Panc1 (cell line): ENCODE measurements at regions not wholly inside any gene's neighbourhood (a gene's known extent, or its start where the extent isn't known, plus 50 kb on each side); places are given as distances from the start of the nearest gene placed in this dataset.

Experiments
- ATAC-seq: fragments of 200-7000 bp; cut with Tn5 transposase; 2 replicates; pipeline ENCODE4 v1.9.1; 2020; ENCODE audit warnings: mild to moderate bottlenecking, moderate library complexity
- BruUV-seq: library from RNA; stranded (reverse); fragments of 400-500 nt; replicated peaks from 2 replicates; lab custom pipeline; 2021; lab: Mats Ljungman, UMichigan
- CTCF ChIA-PET: fragments of 300-600 bp; sonication (Branson Sonifier 250); formaldehyde crosslinking; loops from one replicate; lab custom pipeline; 2022; ENCODE audit warnings: antibody characterized with exemption; lab: Charles Lee
- POLR2A ChIA-PET: fragments of 300-600 bp; sonication (Branson Sonifier 250); formaldehyde crosslinking; loops from one replicate; lab custom pipeline; 2022; ENCODE audit warnings: antibody characterized with exemption; lab: Charles Lee
- DNase-seq: peaks from one replicate; pipeline ENCODE4 v3.0.0-alpha.2; 2010; ENCODE audit warnings: low read depth, low spot score
- H3K27ac ChIP-seq: 2 replicates; pipeline ENCODE4 v1.5.1; 2011; ENCODE audit warnings: mild to moderate bottlenecking, low read length, inconsistent platforms
- H3K27me3 ChIP-seq: fragments of 200-500 bp; sonication (Bioruptor generic); 2 replicates; pipeline ENCODE4 v1.6.0; 2014; ENCODE audit warnings: low read length, inconsistent platforms; ENCODE audit not compliant: control insufficient read depth, insufficient read depth
- H3K36me3 ChIP-seq: fragments of 200-500 bp; sonication (Bioruptor generic); 2 replicates; pipeline ENCODE4 v1.5.1; 2014; ENCODE audit warnings: inconsistent platforms, mild to moderate bottlenecking, low read length, moderate library complexity; ENCODE audit not compliant: control insufficient read depth, insufficient read depth
- H3K4me1 ChIP-seq: 2 replicates; pipeline ENCODE4 v1.5.1; 2011; ENCODE audit warnings: inconsistent platforms, mild to moderate bottlenecking, low read length, moderate library complexity; ENCODE audit not compliant: control insufficient read depth, insufficient read depth
- H3K4me3 ChIP-seq, 2 experiments: 2 replicates each; pipeline ENCODE4 v1.5.1; 2011 to 2012; ENCODE audit warnings: low read depth in 2 of 2, low read length in 2 of 2, mild to moderate bottlenecking in 2 of 2, inconsistent platforms in 1 of 2, moderate library complexity in 1 of 2
- H3K9me3 ChIP-seq: fragments of 200-500 bp; sonication (Bioruptor generic); 2 replicates; pipeline ENCODE4 v1.5.1; 2014; ENCODE audit warnings: low read depth, mild to moderate bottlenecking, inconsistent platforms, low read length, moderate library complexity; ENCODE audit not compliant: control insufficient read depth, insufficient read depth
- POLR2AphosphoS5 ChIP-seq: IDR thresholded peaks from 2 replicates; pipeline ENCODE4 v1.6.1; 2012; ENCODE audit warnings: mild to moderate bottlenecking, low read depth, low read length, moderate library complexity
- SIN3A ChIP-seq: IDR thresholded peaks from 2 replicates; pipeline ENCODE4 v1.6.1; 2012; ENCODE audit warnings: low read depth, mild to moderate bottlenecking, low read length, moderate library complexity, borderline replicate concordance; ENCODE audit not compliant: insufficient read depth
- TCF7L2 ChIP-seq: IDR thresholded peaks from 2 replicates; pipeline ENCODE4 v1.6.1; 2011; ENCODE audit warnings: mild to moderate bottlenecking, low read depth, low read length, inconsistent platforms
- in situ Hi-C: cut with HindIII; loops from 2 replicates; pipeline ENCODE4 v1.10.0; 2016; ENCODE audit warnings: low sequenced_read_pairs, low pct_unique_long_range_greater_than_20kb
- intact Hi-C: fragments of 100-400 bp; cut with micrococcal nuclease; formaldehyde crosslinking; loops from one replicate; pipeline ENCODE4 v1.10.0; 2022; ENCODE audit not compliant: unreplicated experiment
- TF ChIP-seq, protein P1 (sequence below), 2 experiments: IDR thresholded peaks; 2 replicates each; pipeline ENCODE4 v1.6.1; 2011 to 2012; ENCODE audit warnings: low read depth in 2 of 2, control low read depth in 1 of 2, low read length in 1 of 2, mild to moderate bottlenecking in 1 of 2, moderate library complexity in 1 of 2; ENCODE audit not compliant: insufficient read depth in 1 of 2
- TF ChIP-seq, protein P2 (sequence below): fragments of 450-650 bp; IDR thresholded peaks from 2 replicates; pipeline ENCODE4 v1.5.1; 2017; ENCODE audit warnings: mild to moderate bottlenecking

DNA sequence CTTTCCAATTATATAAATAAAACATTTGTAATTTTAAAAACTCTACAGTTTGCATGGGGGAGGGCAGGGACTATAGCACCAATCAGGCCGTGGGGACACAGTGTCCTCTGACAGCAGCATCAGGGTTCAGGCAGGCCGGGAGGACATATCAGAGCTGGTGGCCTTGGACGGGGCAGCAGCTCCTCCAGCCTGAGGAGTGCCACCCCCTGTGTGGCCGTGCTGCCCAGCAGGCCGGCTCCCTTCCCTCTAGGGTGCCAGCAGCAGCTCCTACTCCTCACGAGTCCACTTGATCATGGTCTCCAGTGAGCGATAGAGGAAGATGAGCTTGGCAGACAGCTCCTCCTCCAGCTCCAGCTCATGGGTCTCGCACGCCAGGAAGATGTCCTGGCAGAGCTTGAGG, 144.0 kb upstream of the PHACTR3 start:
- in situ Hi-C loops, result no loop called here
- no peak for TF ChIP-seq POLR2AphosphoS5
- TF ChIP-seq, protein P1, sequence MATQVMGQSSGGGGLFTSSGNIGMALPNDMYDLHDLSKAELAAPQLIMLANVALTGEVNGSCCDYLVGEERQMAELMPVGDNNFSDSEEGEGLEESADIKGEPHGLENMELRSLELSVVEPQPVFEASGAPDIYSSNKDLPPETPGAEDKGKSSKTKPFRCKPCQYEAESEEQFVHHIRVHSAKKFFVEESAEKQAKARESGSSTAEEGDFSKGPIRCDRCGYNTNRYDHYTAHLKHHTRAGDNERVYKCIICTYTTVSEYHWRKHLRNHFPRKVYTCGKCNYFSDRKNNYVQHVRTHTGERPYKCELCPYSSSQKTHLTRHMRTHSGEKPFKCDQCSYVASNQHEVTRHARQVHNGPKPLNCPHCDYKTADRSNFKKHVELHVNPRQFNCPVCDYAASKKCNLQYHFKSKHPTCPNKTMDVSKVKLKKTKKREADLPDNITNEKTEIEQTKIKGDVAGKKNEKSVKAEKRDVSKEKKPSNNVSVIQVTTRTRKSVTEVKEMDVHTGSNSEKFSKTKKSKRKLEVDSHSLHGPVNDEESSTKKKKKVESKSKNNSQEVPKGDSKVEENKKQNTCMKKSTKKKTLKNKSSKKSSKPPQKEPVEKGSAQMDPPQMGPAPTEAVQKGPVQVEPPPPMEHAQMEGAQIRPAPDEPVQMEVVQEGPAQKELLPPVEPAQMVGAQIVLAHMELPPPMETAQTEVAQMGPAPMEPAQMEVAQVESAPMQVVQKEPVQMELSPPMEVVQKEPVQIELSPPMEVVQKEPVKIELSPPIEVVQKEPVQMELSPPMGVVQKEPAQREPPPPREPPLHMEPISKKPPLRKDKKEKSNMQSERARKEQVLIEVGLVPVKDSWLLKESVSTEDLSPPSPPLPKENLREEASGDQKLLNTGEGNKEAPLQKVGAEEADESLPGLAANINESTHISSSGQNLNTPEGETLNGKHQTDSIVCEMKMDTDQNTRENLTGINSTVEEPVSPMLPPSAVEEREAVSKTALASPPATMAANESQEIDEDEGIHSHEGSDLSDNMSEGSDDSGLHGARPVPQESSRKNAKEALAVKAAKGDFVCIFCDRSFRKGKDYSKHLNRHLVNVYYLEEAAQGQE (IDR thresholded peaks at IDR 0.05; ENCODE audit: insufficient read depth in 1 of 2, low read depth in 2 of 2, low read length in 1 of 2), result no peak
- no peak for TF ChIP-seq SIN3A
- TF ChIP-seq, protein P2, sequence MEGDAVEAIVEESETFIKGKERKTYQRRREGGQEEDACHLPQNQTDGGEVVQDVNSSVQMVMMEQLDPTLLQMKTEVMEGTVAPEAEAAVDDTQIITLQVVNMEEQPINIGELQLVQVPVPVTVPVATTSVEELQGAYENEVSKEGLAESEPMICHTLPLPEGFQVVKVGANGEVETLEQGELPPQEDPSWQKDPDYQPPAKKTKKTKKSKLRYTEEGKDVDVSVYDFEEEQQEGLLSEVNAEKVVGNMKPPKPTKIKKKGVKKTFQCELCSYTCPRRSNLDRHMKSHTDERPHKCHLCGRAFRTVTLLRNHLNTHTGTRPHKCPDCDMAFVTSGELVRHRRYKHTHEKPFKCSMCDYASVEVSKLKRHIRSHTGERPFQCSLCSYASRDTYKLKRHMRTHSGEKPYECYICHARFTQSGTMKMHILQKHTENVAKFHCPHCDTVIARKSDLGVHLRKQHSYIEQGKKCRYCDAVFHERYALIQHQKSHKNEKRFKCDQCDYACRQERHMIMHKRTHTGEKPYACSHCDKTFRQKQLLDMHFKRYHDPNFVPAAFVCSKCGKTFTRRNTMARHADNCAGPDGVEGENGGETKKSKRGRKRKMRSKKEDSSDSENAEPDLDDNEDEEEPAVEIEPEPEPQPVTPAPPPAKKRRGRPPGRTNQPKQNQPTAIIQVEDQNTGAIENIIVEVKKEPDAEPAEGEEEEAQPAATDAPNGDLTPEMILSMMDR, result no peak
- no peak for TF ChIP-seq TCF7L2
- no peaks in the 10 kb centered on the region for H3K4me1 ChIP-seq
- DNase-seq (no peak), ATAC-seq (no peak)
- H3K9me3 ChIP-seq, result no peaks in the 10 kb centered on the region
- H3K27me3 ChIP-seq, result peaks cover 3% of the 10 kb centered on the region; the same call in 1 of the 2 replicates
- ChIA-PET POLR2A (interaction anchor here (0.6 kb wide), 1 partner anchor 20 kb away, joined by 3 read pairs; no protein-coding TSS in a partner anchor), CTCF (interaction anchor here (1.4 kb wide), 1 partner anchor 35 kb away, joined by 3 read pairs; no protein-coding TSS in a partner anchor)
- no peak overlapping the region for H3K4me3 ChIP-seq
- H3K27ac ChIP-seq, result no peak overlapping the region
- no TSS peak for BruUV-seq
- intact Hi-C loops, result no loop called here
- H3K36me3 ChIP-seq, result no peaks in the 10 kb centered on the region

DNA sequence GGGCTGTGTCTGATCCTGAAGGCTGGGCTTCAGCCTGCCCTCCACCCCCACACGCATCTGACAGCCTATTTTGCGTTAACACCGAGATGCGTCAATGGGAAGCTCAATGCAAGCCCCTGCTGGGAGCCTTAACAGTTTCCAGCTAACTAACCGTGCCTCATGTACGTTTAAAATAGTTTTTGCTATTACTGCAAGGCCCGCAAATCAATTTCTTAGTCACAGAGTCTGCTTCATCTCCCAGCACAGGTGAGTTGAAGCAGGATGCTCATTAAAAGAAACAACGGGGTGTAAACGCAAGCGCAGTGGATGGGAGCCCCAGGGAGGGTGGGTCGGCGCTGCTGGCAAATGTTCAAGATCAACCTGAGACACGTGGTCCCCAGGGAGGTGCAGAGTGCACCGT, 142.8 kb upstream of the PHACTR3 start:
- Histone ChIP-seq H3K36me3 (no peaks in the 10 kb centered on the region), H3K9me3 (no peaks in the 10 kb centered on the region), H3K27me3 (peaks cover 3% of the 10 kb centered on the region; the same call in 1 of the 2 replicates), H3K27ac (no peak overlapping the region), H3K4me3 (no peak overlapping the region), H3K4me1 (no peaks in the 10 kb centered on the region)
- no peak for DNase-seq
- no peak for TF ChIP-seq POLR2AphosphoS5
- no peak for TF ChIP-seq TCF7L2
- intact Hi-C loops, result no loop called here
- no peak for ATAC-seq
- no TSS peak for BruUV-seq
- in situ Hi-C loops, result no loop called here
- ChIA-PET CTCF (no interaction called here), POLR2A (no interaction called here)

DNA sequence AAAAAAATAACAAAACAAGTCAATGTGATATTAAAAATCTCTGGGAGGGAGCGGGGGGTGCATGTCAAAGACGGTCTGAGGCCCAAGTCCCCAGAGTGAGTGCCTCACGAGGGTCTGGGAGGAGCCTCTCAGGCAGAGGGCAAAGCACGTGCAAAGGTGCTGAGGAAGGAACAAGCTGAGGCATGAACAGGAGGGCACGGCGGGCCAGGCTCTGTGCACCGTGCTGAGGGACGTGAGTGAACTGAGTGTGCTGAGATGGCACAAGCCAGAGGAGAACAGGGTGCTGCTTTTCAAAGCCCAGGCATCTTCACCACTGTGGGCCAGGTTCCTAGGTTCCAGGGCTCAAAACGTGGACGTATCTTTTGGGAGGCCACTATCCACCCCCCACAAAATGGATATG, 142.1 kb upstream of the PHACTR3 start:
- intact Hi-C loops, result no loop called here

More for the DNA sequence above, 142.1 kb upstream of the PHACTR3 start:
- no peak overlapping the region for H3K27ac ChIP-seq
- H3K9me3 ChIP-seq, result no peaks in the 10 kb centered on the region
- H3K27me3 ChIP-seq, result peaks cover under 1% of the 10 kb centered on the region; the same call in 1 of the 2 replicates
- BruUV-seq, result no TSS peak
- H3K4me3 ChIP-seq, result no peak overlapping the region
- TF ChIP-seq, protein P1 (IDR thresholded peaks at IDR 0.05; ENCODE audit: insufficient read depth in 1 of 2, low read depth in 2 of 2, low read length in 1 of 2), result no peak
- TF ChIP-seq TCF7L2, result no peak
- no peak for TF ChIP-seq SIN3A
- no peak for ATAC-seq
- no peaks in the 10 kb centered on the region for H3K36me3 ChIP-seq
- no peak for DNase-seq
- ChIA-PET CTCF (interaction anchor here (0.6 kb wide), 1 partner anchor 32 kb away, joined by 7 read pairs; no protein-coding TSS in a partner anchor), POLR2A (no interaction called here)
- in situ Hi-C loops, result no loop called here
- no peaks in the 10 kb centered on the region for H3K4me1 ChIP-seq
